ENCODE measurements at regions not wholly inside any gene's neighbourhood (a gene's known extent, or its start where the extent isn't known, plus 50 kb on each side); places are given as distances from the start of the nearest gene placed in this dataset.
"Not testable (repeated sequence)": the region's sequence is repeated elsewhere in the genome, so short reads cannot be mapped to it uniquely, and the experiment has no call there.

GRCh38 chr1:200316148-200316803, 93.6 kb downstream of the ZNF281 start:
- no peak for DNase-seq

- no peak for DNase-seq
Observed at GRCh38 chr1:200314085-200314750, 95.6 kb downstream of the ZNF281 start.

GRCh38 chr1:200311256-200311655, 98.6 kb downstream of the ZNF281 start:
- DNase-seq = no peak

- no peak for DNase-seq
Observed at GRCh38 chr1:200310824-200311223, 99.0 kb downstream of the ZNF281 start.

GRCh38 chr1:200307755-200308066, 102.1 kb downstream of the ZNF281 start:
- no peak for DNase-seq

GRCh38 chr1:200306944-200307754, 102.7 kb downstream of the ZNF281 start:
- DNase-seq = peak; percentile 73

GRCh38 chr1:200305806-200306205, 104.0 kb downstream of the ZNF281 start:
- no peak for DNase-seq

GRCh38 chr1:200304171-200304570, 105.7 kb downstream of the ZNF281 start:
- no peak for DNase-seq

GRCh38 chr1:200302921-200303290, 106.9 kb downstream of the ZNF281 start:
- no peak for DNase-seq

GRCh38 chr1:200302192-200302920, 107.5 kb downstream of the ZNF281 start:
- DNase-seq = peak; percentile 67

GRCh38 chr1:200301152-200301551, 108.7 kb downstream of the ZNF281 start:
- DNase-seq = no peak

- DNase-seq = no peak
Observed at GRCh38 chr1:200299571-200299970, 110.3 kb downstream of the ZNF281 start.

- DNase-seq = no peak
Observed at GRCh38 chr1:200298242-200298641, 111.6 kb downstream of the ZNF281 start.

GRCh38 chr1:200296091-200296661, 113.7 kb downstream of the ZNF281 start:
- DNase-seq = no peak

- DNase-seq = no peak
Observed at GRCh38 chr1:200294241-200294640, 115.6 kb downstream of the ZNF281 start.

- no peak for DNase-seq
Observed at GRCh38 chr1:200292699-200293098, 117.1 kb downstream of the ZNF281 start.

GRCh38 chr1:200291106-200291505, 118.7 kb downstream of the ZNF281 start:
- DNase-seq = no peak

GRCh38 chr1:200290010-200290685, 119.7 kb downstream of the ZNF281 start:
- peak; percentile 39 for DNase-seq

- DNase-seq = no peak
Observed at GRCh38 chr1:200288226-200288625, 121.6 kb downstream of the ZNF281 start.

- DNase-seq = not testable (repeated sequence)
Observed at GRCh38 chr1:200284236-200284635, 125.6 kb downstream of the ZNF281 start.

GRCh38 chr1:200282497-200283122, 127.2 kb downstream of the ZNF281 start:
- DNase-seq = no peak

All from OCI-M1 (cell line).